ENCODE measurements at regions not wholly inside any gene's neighbourhood (a gene's known extent, or its start where the extent isn't known, plus 50 kb on each side); places are given as distances from the start of the nearest gene placed in this dataset.

DNA sequence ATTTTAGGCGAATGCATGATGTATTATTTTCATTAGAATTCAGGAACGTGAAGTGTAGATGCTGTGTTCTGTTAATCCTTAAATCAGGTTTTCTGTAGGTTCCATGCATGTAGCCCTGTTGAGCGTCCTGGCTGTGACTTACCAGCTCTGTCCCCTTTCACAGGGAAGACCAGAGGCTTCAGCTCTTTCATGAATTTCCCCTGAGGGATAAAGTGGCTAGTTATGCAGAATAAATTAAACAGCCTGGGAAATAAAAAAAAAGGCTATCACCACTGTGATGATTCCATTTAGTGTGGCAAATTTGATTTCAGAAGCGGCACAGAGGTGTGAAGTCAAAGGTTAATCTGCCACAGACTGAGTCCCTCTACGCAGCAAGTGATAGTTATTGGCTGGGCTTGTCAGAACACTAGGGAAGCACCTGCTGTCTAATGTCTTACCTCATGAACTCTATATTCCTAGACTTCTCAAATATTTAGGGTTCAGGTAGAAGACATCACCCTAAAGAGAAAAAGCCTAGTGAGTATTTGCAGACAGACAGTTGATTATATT, 61.6 kb upstream of the LINC00305 start:
- no peaks in the 10 kb centered on the region for H3K4me1 ChIP-seq (replicated peaks; ENCODE audit: insufficient read depth)
- H3K27ac ChIP-seq, result no peak overlapping the region
- ChIA-PET POLR2A (ENCODE audit: unreplicated experiment) (no interaction called here), CTCF (no interaction called here)
- H3K4me3 ChIP-seq, result no peak overlapping the region
- H3K79me2 ChIP-seq (ENCODE audit: low read depth), result no peaks in the 10 kb centered on the region
- no peak overlapping the region for H2AFZ ChIP-seq
- H3K9me2 ChIP-seq (ENCODE audit: insufficient read depth), result no peaks in the 10 kb centered on the region
- no TSS peak for BruUV-seq (replicated peaks)
- TF ChIP-seq EZH2 (IDR thresholded peaks at IDR 0.05; ENCODE audit: low read depth), result no peak
- no peaks in the 10 kb centered on the region for H3K36me3 ChIP-seq (ENCODE audit: low read depth)
- no peak for DNase-seq
- H3K9me3 ChIP-seq (ENCODE audit: insufficient read depth, low read depth), result no peaks in the 10 kb centered on the region
- H3F3A ChIP-seq (ENCODE audit: insufficient read depth, low read depth), result no peaks in the 10 kb centered on the region
- intact Hi-C loops (cut with micrococcal nuclease; ENCODE audit: unreplicated experiment), result no loop called here
- H4K20me1 ChIP-seq (ENCODE audit: insufficient read depth), result no peaks in the 10 kb centered on the region
- no peaks in the 10 kb centered on the region for H3K27me3 ChIP-seq (ENCODE audit: insufficient read depth, low read depth)
- no peak overlapping the region for H3K4me2 ChIP-seq

DNA sequence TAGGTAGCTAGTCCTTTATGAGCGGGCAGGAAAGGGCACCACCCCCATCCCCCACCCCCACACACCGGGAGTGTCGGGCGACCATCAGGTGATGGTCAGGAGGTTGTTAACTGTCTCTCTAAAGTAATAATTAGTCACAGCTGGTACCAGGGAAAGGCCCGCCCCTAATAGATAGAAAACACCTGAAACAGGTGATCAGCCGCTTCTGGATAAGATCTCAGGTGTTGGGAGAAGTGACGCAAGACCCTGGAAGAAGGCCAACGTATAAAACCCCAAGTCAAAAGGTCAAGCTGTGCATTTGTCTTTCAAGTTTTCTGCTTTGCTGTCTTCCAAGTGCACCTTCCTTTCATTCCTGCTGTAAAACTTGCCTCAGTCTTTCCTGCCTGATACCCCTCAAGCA, 59.6 kb upstream of the LINC00305 start:
- POLR2A ChIA-PET (ENCODE audit: unreplicated experiment), result interaction anchor here (0.5 kb wide), 1 partner anchor 31 kb away, joined by 6 read pairs; no protein-coding TSS in a partner anchor
- H3K4me2 ChIP-seq, result peak overlapping the region; percentile 49; the same call in 1 of the 2 replicates

DNA sequence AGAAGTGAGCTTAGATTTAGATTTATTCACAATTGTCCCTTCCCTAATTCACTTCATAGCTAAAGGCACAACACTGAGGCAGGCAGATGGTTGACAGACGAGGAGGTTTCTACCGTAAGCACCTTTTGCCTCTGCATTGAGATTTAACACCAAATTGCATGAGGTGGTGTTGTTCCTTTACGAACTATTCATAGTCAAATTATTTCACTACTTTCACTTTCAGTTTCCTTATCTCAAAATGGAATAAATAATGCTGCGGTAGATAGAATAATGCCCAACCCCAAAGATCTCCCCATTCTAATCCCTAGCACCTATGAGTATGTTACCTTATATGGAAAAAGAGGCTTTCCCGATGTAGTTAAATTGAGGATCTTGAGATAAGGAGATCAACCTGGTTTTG, 58.9 kb upstream of the LINC00305 start:
- TF ChIP-seq, protein P1, sequence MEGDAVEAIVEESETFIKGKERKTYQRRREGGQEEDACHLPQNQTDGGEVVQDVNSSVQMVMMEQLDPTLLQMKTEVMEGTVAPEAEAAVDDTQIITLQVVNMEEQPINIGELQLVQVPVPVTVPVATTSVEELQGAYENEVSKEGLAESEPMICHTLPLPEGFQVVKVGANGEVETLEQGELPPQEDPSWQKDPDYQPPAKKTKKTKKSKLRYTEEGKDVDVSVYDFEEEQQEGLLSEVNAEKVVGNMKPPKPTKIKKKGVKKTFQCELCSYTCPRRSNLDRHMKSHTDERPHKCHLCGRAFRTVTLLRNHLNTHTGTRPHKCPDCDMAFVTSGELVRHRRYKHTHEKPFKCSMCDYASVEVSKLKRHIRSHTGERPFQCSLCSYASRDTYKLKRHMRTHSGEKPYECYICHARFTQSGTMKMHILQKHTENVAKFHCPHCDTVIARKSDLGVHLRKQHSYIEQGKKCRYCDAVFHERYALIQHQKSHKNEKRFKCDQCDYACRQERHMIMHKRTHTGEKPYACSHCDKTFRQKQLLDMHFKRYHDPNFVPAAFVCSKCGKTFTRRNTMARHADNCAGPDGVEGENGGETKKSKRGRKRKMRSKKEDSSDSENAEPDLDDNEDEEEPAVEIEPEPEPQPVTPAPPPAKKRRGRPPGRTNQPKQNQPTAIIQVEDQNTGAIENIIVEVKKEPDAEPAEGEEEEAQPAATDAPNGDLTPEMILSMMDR (conservative IDR thresholded peaks at IDR 0.05), result no peak
- no peak for TF ChIP-seq EZH2 (IDR thresholded peaks at IDR 0.05; ENCODE audit: low read depth)
- no peaks in the 10 kb centered on the region for H3K9me2 ChIP-seq (ENCODE audit: insufficient read depth)
- peaks cover 6% of the 10 kb centered on the region; the same call in 1 of the 2 replicates for H3K4me1 ChIP-seq (replicated peaks; ENCODE audit: insufficient read depth)
- H3K4me3 ChIP-seq, result peak overlapping the region; percentile 18; the same call in 1 of the 2 replicates
- H3K4me2 ChIP-seq, result peak overlapping the region; percentile 49
- ChIA-PET CTCF (no interaction called here), POLR2A (ENCODE audit: unreplicated experiment) (no interaction called here)
- no peak overlapping the region for H3K27ac ChIP-seq
- H3F3A ChIP-seq (ENCODE audit: insufficient read depth, low read depth), result no peaks in the 10 kb centered on the region
- H3K36me3 ChIP-seq (ENCODE audit: low read depth), result no peaks in the 10 kb centered on the region
- H3K9me3 ChIP-seq (ENCODE audit: insufficient read depth, low read depth), result 0 out of 2 replicates have a peak, but pooled peaks cover 4% of the 10 kb centered on the region
- peak overlapping the region; percentile 66; the same call in 1 of the 2 replicates for H2AFZ ChIP-seq
- intact Hi-C loops (cut with micrococcal nuclease; ENCODE audit: unreplicated experiment), result loop anchor here (10.0 kb wide), 1 partner anchor 73 kb away; no protein-coding TSS in a partner anchor
- no peaks in the 10 kb centered on the region for H4K20me1 ChIP-seq (ENCODE audit: insufficient read depth)
- no peaks in the 10 kb centered on the region for H3K27me3 ChIP-seq (ENCODE audit: insufficient read depth, low read depth)
- no peaks in the 10 kb centered on the region for H3K79me2 ChIP-seq (ENCODE audit: low read depth)
- no TSS peak for BruUV-seq (replicated peaks)
- DNase-seq, result no peak

More for the DNA sequence above, 59.6 kb upstream of the LINC00305 start:
- Histone ChIP-seq H3K36me3 (ENCODE audit: low read depth) (no peaks in the 10 kb centered on the region), H3K79me2 (ENCODE audit: low read depth) (no peaks in the 10 kb centered on the region), H3K9me3 (ENCODE audit: insufficient read depth, low read depth) (0 out of 2 replicates have a peak, but pooled peaks cover 4% of the 10 kb centered on the region), H3K27me3 (ENCODE audit: insufficient read depth, low read depth) (no peaks in the 10 kb centered on the region), H4K20me1 (ENCODE audit: insufficient read depth) (no peaks in the 10 kb centered on the region), H2AFZ (no peak overlapping the region), H3K27ac (no peak overlapping the region), H3K4me1 (replicated peaks; ENCODE audit: insufficient read depth) (no peaks in the 10 kb centered on the region), H3K9me2 (ENCODE audit: insufficient read depth) (no peaks in the 10 kb centered on the region), H3K4me3 (no peak overlapping the region), H3F3A (ENCODE audit: insufficient read depth, low read depth) (no peaks in the 10 kb centered on the region)
- intact Hi-C loops (cut with micrococcal nuclease; ENCODE audit: unreplicated experiment), result loop anchor here (10.0 kb wide), 1 partner anchor 74 kb away; no protein-coding TSS in a partner anchor
- no peak for TF ChIP-seq EZH2 (IDR thresholded peaks at IDR 0.05; ENCODE audit: low read depth)
- TF ChIP-seq, protein P1 (conservative IDR thresholded peaks at IDR 0.05), result no peak
- DNase-seq, result peak in 1 of 2 experiments; percentile 14
- CTCF ChIA-PET, result no interaction called here
- no TSS peak for BruUV-seq (replicated peaks)

All from PC-9 (cell line).